Neural cell (in vitro differentiated cells): ENCODE measurements at regions not wholly inside any gene's neighbourhood (a gene's known extent, or its start where the extent isn't known, plus 50 kb on each side); places are given as distances from the start of the nearest gene placed in this dataset.

Source experiments
- H2AFZ ChIP-seq: fragments of 200-600, 300-800 bp; sonication (generic), shearing (Covaris generic); 2 replicates; pipeline ENCODE4 v1.6.0; 2014; ENCODE audit warnings: low read depth, mild to moderate bottlenecking, antibody characterized with exemption, low read length, moderate library complexity
- H3F3A ChIP-seq: fragments of 200-600 bp; shearing (Covaris generic); 2 replicates; pipeline ENCODE4 v1.6.1; 2016; ENCODE audit warnings: mild to moderate bottlenecking, moderate library complexity, mixed read lengths, antibody characterized with exemption, low read length; ENCODE audit not compliant: insufficient read depth, poor library complexity, severe bottlenecking
- H3K27ac ChIP-seq: fragments of 200-600, 300-800 bp; sonication (generic), shearing (Covaris generic); 2 replicates; pipeline ENCODE4 v1.5.1; 2014; ENCODE audit warnings: mild to moderate bottlenecking, low read length, moderate library complexity
- H3K27me3 ChIP-seq: fragments of 300-800, 200-600 bp; sonication (generic), shearing (Covaris generic); 2 replicates; pipeline ENCODE4 v1.6.0; 2014; ENCODE audit warnings: mild to moderate bottlenecking, low read depth, low read length, moderate library complexity; ENCODE audit not compliant: insufficient read depth
- H3K36me3 ChIP-seq: fragments of 300-800, 200-600 bp; sonication (generic), shearing (Covaris generic); 2 replicates; pipeline ENCODE4 v1.5.1; 2014; ENCODE audit warnings: mild to moderate bottlenecking, antibody characterized with exemption, low read length, moderate library complexity; ENCODE audit not compliant: insufficient read depth
- H3K4me2 ChIP-seq: fragments of 300-800, 200-600 bp; sonication (generic), shearing (Covaris generic); 2 replicates; pipeline ENCODE4 v1.6.0; 2014; ENCODE audit warnings: mild to moderate bottlenecking, low read length
- H3K4me3 ChIP-seq: fragments of 300-800, 200-600 bp; sonication (generic), shearing (Covaris generic); 2 replicates; pipeline ENCODE4 v1.5.1; 2014; ENCODE audit warnings: mild to moderate bottlenecking, low read length, moderate library complexity
- H3K79me2 ChIP-seq: fragments of 200-600 bp; shearing (Covaris generic); replicated peaks from 2 replicates; pipeline ENCODE4 v1.6.0; 2014; ENCODE audit warnings: mild to moderate bottlenecking, low read length, moderate library complexity; ENCODE audit not compliant: insufficient read depth
- H3K9ac ChIP-seq: fragments of 300-800, 200-600 bp; sonication (generic), shearing (Covaris generic); 2 replicates; pipeline ENCODE4 v1.6.1; 2016; ENCODE audit warnings: mild to moderate bottlenecking, low read length, mixed read lengths
- H3K9me2 ChIP-seq: fragments of 200-600 bp; shearing (Covaris generic); 2 replicates; pipeline ENCODE4 v1.6.1; 2016; ENCODE audit warnings: mild to moderate bottlenecking, low read length, mixed read lengths; ENCODE audit not compliant: insufficient read depth
- H3K9me3 ChIP-seq: fragments of 200-600, 300-800 bp; sonication (generic), shearing (Covaris generic); 2 replicates; pipeline ENCODE4 v1.6.1; 2016; ENCODE audit warnings: mild to moderate bottlenecking, mixed run types, low read length, moderate library complexity, mixed read lengths
- H4K20me1 ChIP-seq: fragments of 200-600 bp; shearing (Covaris generic); 2 replicates; pipeline ENCODE4 v1.6.1; 2016; ENCODE audit warnings: mild to moderate bottlenecking, mixed run types; ENCODE audit not compliant: insufficient read depth
- CTCF ChIP-seq: fragments of 450-650 bp; IDR thresholded peaks from 2 replicates; pipeline ENCODE4 v1.5.1; 2014; ENCODE audit warnings: antibody characterized with exemption, mild to moderate bottlenecking, moderate library complexity; ENCODE audit not compliant: poor library complexity, severe bottlenecking
- EP300 ChIP-seq: fragments of 450-650 bp; conservative IDR thresholded peaks from 2 replicates; pipeline ENCODE4 v1.6.1; 2014; ENCODE audit warnings: antibody characterized with exemption, mild to moderate bottlenecking, moderate library complexity; ENCODE audit not compliant: poor library complexity, severe bottlenecking
- EZH2 ChIP-seq: fragments of 200-600, 300-800 bp; shearing (Covaris generic), sonication (generic); IDR thresholded peaks from 2 replicates; pipeline ENCODE4 v1.6.1; 2014; ENCODE audit warnings: antibody characterized with exemption, low read length, borderline replicate concordance, mild to moderate bottlenecking; ENCODE audit not compliant: insufficient read depth, poor library complexity, severe bottlenecking
- MXI1 ChIP-seq: fragments of 450-650 bp; conservative IDR thresholded peaks from 2 replicates; pipeline ENCODE4 v1.6.1; 2014; ENCODE audit warnings: antibody characterized with exemption, mild to moderate bottlenecking; ENCODE audit not compliant: poor library complexity, severe bottlenecking
- POLR2AphosphoS5 ChIP-seq: IDR thresholded peaks from 2 replicates; pipeline ENCODE4 v1.6.1; 2012
- RAD21 ChIP-seq: fragments of 450-650 bp; conservative IDR thresholded peaks from 2 replicates; pipeline ENCODE4 v1.6.1; 2014; ENCODE audit warnings: antibody characterized with exemption, mild to moderate bottlenecking, moderate library complexity
- REST ChIP-seq: IDR thresholded peaks from 2 replicates; pipeline ENCODE4 v1.6.1; 2012; ENCODE audit warnings: borderline replicate concordance
- SMC3 ChIP-seq: fragments of 450-650 bp; conservative IDR thresholded peaks from 2 replicates; pipeline ENCODE4 v1.6.1; 2014; ENCODE audit warnings: antibody characterized with exemption, mild to moderate bottlenecking, moderate library complexity; ENCODE audit not compliant: poor library complexity
- TAF1 ChIP-seq: IDR thresholded peaks from 2 replicates; pipeline ENCODE4 v1.6.1; 2012; ENCODE audit warnings: low read depth

GRCh38 chr10:111993321-111993720 lies 190.2 kb downstream of the GPAM start:
- Histone ChIP-seq H2AFZ (no peak overlapping the region), H3K4me2 (no peak overlapping the region), H3K79me2 (no peaks in the 10 kb centered on the region), H3K9me2 (no peaks in the 10 kb centered on the region), H3F3A (peaks cover 3% of the 10 kb centered on the region), H3K36me3 (no peaks in the 10 kb centered on the region), H3K9me3 (no peaks in the 10 kb centered on the region), H3K9ac (peak overlapping the region; percentile 38), H3K4me3 (peak overlapping the region; percentile 3), H3K27me3 (no peaks in the 10 kb centered on the region), H4K20me1 (no peaks in the 10 kb centered on the region), H3K27ac (peak overlapping the region; percentile 76)
- TF ChIP-seq RAD21 (no peak), POLR2AphosphoS5 (no peak), MXI1 (no peak), CTCF (no peak), TAF1 (no peak), EZH2 (no peak), REST (no peak), SMC3 (no peak), EP300 (no peak)

- H3F3A ChIP-seq: peaks cover 3% of the 10 kb centered on the region
- no peaks in the 10 kb centered on the region for H3K9me2 ChIP-seq
- H2AFZ ChIP-seq: no peak overlapping the region
- H4K20me1 ChIP-seq: no peaks in the 10 kb centered on the region
- no peaks in the 10 kb centered on the region for H3K9me3 ChIP-seq
- H3K79me2 ChIP-seq: no peaks in the 10 kb centered on the region
- H3K9ac ChIP-seq: peak overlapping the region; percentile 38
- TF ChIP-seq SMC3: no peak
- TF ChIP-seq CTCF: no peak
- peak; percentile 78 for TF ChIP-seq EP300
- no peak for TF ChIP-seq EZH2
- no peak for TF ChIP-seq MXI1
- peak; percentile 26 for TF ChIP-seq RAD21
- TF ChIP-seq TAF1: no peak
- peak; percentile 78 for TF ChIP-seq POLR2AphosphoS5
- TF ChIP-seq REST: peak; percentile 100
- H3K4me3 ChIP-seq: peak overlapping the region; percentile 3
- no peak overlapping the region for H3K4me2 ChIP-seq
- H3K36me3 ChIP-seq: no peaks in the 10 kb centered on the region
- H3K27ac ChIP-seq: peak overlapping the region; percentile 76
- H3K27me3 ChIP-seq: no peaks in the 10 kb centered on the region
Observed at GRCh38 chr10:111993872-111994426, 189.6 kb downstream of the GPAM start.
